HCT116 (cell line): ENCODE measurements at regions not wholly inside any gene's neighbourhood (a gene's known extent, or its start where the extent isn't known, plus 50 kb on each side); places are given as distances from the start of the nearest gene placed in this dataset.

Experiments
- ATAC-seq: fragments of 200-7000 bp; cut with Tn5 transposase; 2 replicates; pipeline ENCODE4 v1.9.1; 2020; ENCODE audit warnings: mild to moderate bottlenecking, moderate library complexity
- BruUV-seq: library from RNA; stranded (reverse); fragments of 400-500 nt; replicated peaks from 2 replicates; lab custom pipeline; 2021; lab: Mats Ljungman, UMichigan
- CTCF ChIA-PET: fragments of 300-600 bp; sonication (Branson Sonifier 250); formaldehyde crosslinking; loops from one replicate; lab custom pipeline; 2021; ENCODE audit warnings: antibody characterized with exemption; lab: Charles Lee
- POLR2A ChIA-PET: fragments of 300-600, 350-600 bp; sonication (Branson Sonifier 250); formaldehyde crosslinking; loops from one replicate; lab custom pipeline; 2021; ENCODE audit warnings: antibody characterized with exemption; lab: Charles Lee
- RAD21 ChIA-PET, 2 experiments: fragments of 300-600 bp; sonication (Branson Sonifier 250); formaldehyde crosslinking; loops; one replicate each; lab custom pipeline; 2023; ENCODE audit warnings: low total read pairs in 2 of 2; ENCODE audit not compliant: uncharacterized antibody in 2 of 2, unreplicated experiment in 2 of 2, low non-redundant PET in 1 of 2; lab: Charles Lee
- DNase-seq: peaks from one replicate; pipeline ENCODE4 v3.0.0-alpha.2; 2010; ENCODE audit warnings: low read depth, low spot score
- H2AFZ ChIP-seq: fragments of 200-600 bp; shearing (Covaris generic), sonication (generic); 2 replicates; pipeline ENCODE4 v1.6.1; 2017; ENCODE audit warnings: low read depth, mixed run types, mixed read lengths, antibody characterized with exemption, low read length; ENCODE audit not compliant: poor library complexity, severe bottlenecking
- H3K27ac ChIP-seq: 2 replicates; pipeline ENCODE4 v1.5.1; 2012; ENCODE audit warnings: low read depth, low read length
- H3K27me3 ChIP-seq: fragments of 200-600 bp; sonication (generic); 2 replicates; pipeline ENCODE4 v1.6.1; 2016; ENCODE audit warnings: mixed run types, low read length, mixed read lengths; ENCODE audit not compliant: insufficient read depth
- H3K36me3 ChIP-seq, 2 experiments: fragments of 200-500 bp in 1 of 2; fragments of 200-600 bp in 1 of 2; sonication (Bioruptor generic) in 1 of 2; sonication (generic) in 1 of 2; 2 replicates each; pipeline versions ENCODE4 v1.5.1 to v1.6.1; 2014 to 2016; ENCODE audit warnings: low read length in 2 of 2, inconsistent platforms in 1 of 2, mixed read lengths in 1 of 2, mixed run types in 1 of 2; ENCODE audit not compliant: insufficient read depth in 2 of 2, control insufficient read depth in 1 of 2
- H3K4me1 ChIP-seq, 2 experiments: fragments of 200-600 bp in 1 of 2; sonication (generic) in 1 of 2; 2 replicates each; pipeline versions ENCODE4 v1.5.1 to v1.6.1; 2012 to 2017; ENCODE audit warnings: low read length in 2 of 2, inconsistent platforms in 1 of 2, mild to moderate bottlenecking in 1 of 2, mixed read lengths in 1 of 2, mixed run types in 1 of 2, moderate library complexity in 1 of 2; ENCODE audit not compliant: insufficient read depth in 2 of 2, control insufficient read depth in 1 of 2
- H3K4me2 ChIP-seq: fragments of 200-600 bp; sonication (generic); 2 replicates; pipeline ENCODE4 v1.6.1; 2017; ENCODE audit warnings: mixed run types, low read length, mixed read lengths
- H3K4me3 ChIP-seq, 2 experiments: fragments of 200-600 bp in 1 of 2; sonication (generic) in 1 of 2; replicated peaks in 1 of 2; 2 replicates each; pipeline ENCODE4 v1.5.1; 2011 to 2016; ENCODE audit warnings: low read length in 2 of 2, control low read depth in 1 of 2, low read depth in 1 of 2, mild to moderate bottlenecking in 1 of 2, mixed read lengths in 1 of 2, mixed run types in 1 of 2
- H3K79me2 ChIP-seq: fragments of 200-600 bp; sonication (generic); 2 replicates; pipeline ENCODE4 v1.6.1; 2017; ENCODE audit warnings: mild to moderate bottlenecking, mixed run types, low read length, moderate library complexity, mixed read lengths; ENCODE audit not compliant: insufficient read depth
- H3K9ac ChIP-seq: fragments of 200-600 bp; sonication (generic); 2 replicates; pipeline ENCODE4 v1.6.1; 2016; ENCODE audit warnings: low read length, mixed read lengths
- H3K9me2 ChIP-seq: fragments of 200-600 bp; sonication (generic), shearing (Covaris generic); 2 replicates; pipeline ENCODE4 v1.6.1; 2017; ENCODE audit warnings: mixed run types, mild to moderate bottlenecking, moderate library complexity; ENCODE audit not compliant: insufficient read depth
- H3K9me3 ChIP-seq, 2 experiments: fragments of 200-500 bp in 1 of 2; fragments of 200-600 bp in 1 of 2; sonication (Bioruptor generic) in 1 of 2; sonication (generic) in 1 of 2; 2 replicates each; pipeline ENCODE4 v1.6.1; 2014 to 2017; ENCODE audit warnings: low read length in 2 of 2, mixed read lengths in 2 of 2, inconsistent platforms in 1 of 2, low read depth in 1 of 2, mild to moderate bottlenecking in 1 of 2, mixed run types in 1 of 2, moderate library complexity in 1 of 2; ENCODE audit not compliant: control insufficient read depth in 1 of 2, insufficient read depth in 1 of 2
- H4K20me1 ChIP-seq: fragments of 200-600 bp; sonication (generic), shearing (Covaris generic); 2 replicates; pipeline ENCODE4 v1.6.1; 2017; ENCODE audit warnings: mixed run types, mild to moderate bottlenecking, moderate library complexity; ENCODE audit not compliant: insufficient read depth
- CEBPB ChIP-seq: IDR thresholded peaks from 2 replicates; pipeline ENCODE4 v1.6.1; 2012; ENCODE audit warnings: low read depth
- ELF1 ChIP-seq: IDR thresholded peaks from 2 replicates; pipeline ENCODE4 v1.6.1; 2012; ENCODE audit warnings: low read depth, borderline replicate concordance
- EZH2phosphoT487 ChIP-seq: fragments of 200-600 bp; IDR thresholded peaks from 2 replicates; pipeline ENCODE4 v1.6.1; 2018; ENCODE audit warnings: antibody characterized with exemption, borderline replicate concordance
- FOSL1 ChIP-seq: IDR thresholded peaks from 2 replicates; pipeline ENCODE4 v1.6.1; 2012; ENCODE audit warnings: low read depth
- JUND ChIP-seq: IDR thresholded peaks from 2 replicates; pipeline ENCODE4 v1.6.1; 2012
- POLR2A ChIP-seq: IDR thresholded peaks from 2 replicates; pipeline ENCODE4 v1.7.0; 2011; ENCODE audit warnings: borderline replicate concordance; ENCODE audit not compliant: insufficient read depth, insufficient read length; ENCODE audit errors: extremely low read depth
- SP1 ChIP-seq: IDR thresholded peaks from 2 replicates; pipeline ENCODE4 v1.6.1; 2012; ENCODE audit warnings: low read depth
- TCF7L2 ChIP-seq: IDR thresholded peaks from 2 replicates; pipeline ENCODE4 v1.7.0; 2011; ENCODE audit warnings: borderline replicate concordance, inconsistent platforms; ENCODE audit not compliant: insufficient read depth, insufficient read length; ENCODE audit errors: extremely low read depth
- ZFX ChIP-seq: fragments of 450-650 bp; IDR thresholded peaks from 2 replicates; pipeline ENCODE4 v1.6.1; 2017
- ZNF274 ChIP-seq: fragments of 200-500 bp; sonication (Bioruptor generic); IDR thresholded peaks from 2 replicates; pipeline ENCODE4 v1.6.1; 2014; ENCODE audit warnings: mild to moderate bottlenecking, low read depth, low read length, inconsistent platforms
- intact Hi-C: fragments of 100-400 bp; cut with micrococcal nuclease; formaldehyde crosslinking; loops from 2 replicates; pipeline ENCODE4 v1.10.0; 2022
- TF ChIP-seq, protein P1 (sequence below): IDR thresholded peaks from 2 replicates; pipeline ENCODE4 v1.6.1; 2012
- TF ChIP-seq, protein P2 (sequence below): IDR thresholded peaks from 2 replicates; pipeline ENCODE4 v1.6.1; 2012
- TF ChIP-seq, protein P3 (sequence below), 3 experiments: fragments of 200-600 bp in 1 of 3; sonication (generic) in 1 of 3; IDR thresholded peaks in 2 of 3; conservative IDR thresholded peaks in 1 of 3; 2 replicates each; pipeline ENCODE4 v1.5.1; 2012 to 2017; ENCODE audit warnings: low read depth in 2 of 3, low read length in 2 of 3, antibody characterized with exemption in 1 of 3, borderline replicate concordance in 1 of 3, control low read depth in 1 of 3, mild to moderate bottlenecking in 1 of 3, mixed read lengths in 1 of 3, mixed run types in 1 of 3, moderate library complexity in 1 of 3; ENCODE audit not compliant: insufficient read depth in 1 of 3
- TF ChIP-seq, protein P4 (sequence below): IDR thresholded peaks from 2 replicates; pipeline ENCODE4 v1.6.1; 2012; ENCODE audit warnings: low read depth

DNA sequence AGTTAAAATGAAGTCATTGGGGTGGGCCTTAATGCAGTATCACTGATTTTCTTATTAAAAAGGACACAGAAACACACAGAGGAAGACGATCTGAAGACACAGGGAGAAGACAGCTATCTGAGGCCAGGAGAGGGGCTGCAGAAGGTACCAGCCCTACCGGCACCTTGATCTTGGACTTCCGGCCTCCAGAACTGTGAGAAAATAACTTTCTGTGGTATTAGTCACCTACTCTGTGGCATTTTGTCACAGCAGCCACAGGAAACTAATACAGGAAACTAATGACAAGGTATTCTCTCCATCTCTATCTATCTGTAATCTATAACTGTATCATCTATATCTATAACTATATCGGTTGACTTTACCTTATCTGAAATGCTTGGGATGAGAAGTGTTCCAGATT is 1149.5 kb downstream of the BCL11B start:
- Histone ChIP-seq H3K4me3 (no peak overlapping the region), H3K36me3 (no peaks in the 10 kb centered on the region), H3K79me2 (no peaks in the 10 kb centered on the region), H2AFZ (no peak overlapping the region), H3K27ac (no peak overlapping the region), H3K9me3 (no peaks in the 10 kb centered on the region; a peak in 2 of 4 replicates), H3K27me3 (no peaks in the 10 kb centered on the region), H3K4me2 (no peak overlapping the region), H3K9ac (no peak overlapping the region), H4K20me1 (no peaks in the 10 kb centered on the region), H3K4me1 (no peaks in the 10 kb centered on the region), H3K9me2 (no peaks in the 10 kb centered on the region)
- ChIA-PET POLR2A (no interaction called here), CTCF (no interaction called here), RAD21 (no interaction called here)
- BruUV-seq: no TSS peak
- intact Hi-C loops: no loop called here
- ATAC-seq: no peak
- TF ChIP-seq FOSL1 (no peak), JUND (no peak), EZH2phosphoT487 (no peak), POLR2A (no peak), CEBPB (no peak), ZFX (no peak), ZNF274 (no peak), ELF1 (no peak), SP1 (no peak), TCF7L2 (no peak)
- TF ChIP-seq, protein P1, sequence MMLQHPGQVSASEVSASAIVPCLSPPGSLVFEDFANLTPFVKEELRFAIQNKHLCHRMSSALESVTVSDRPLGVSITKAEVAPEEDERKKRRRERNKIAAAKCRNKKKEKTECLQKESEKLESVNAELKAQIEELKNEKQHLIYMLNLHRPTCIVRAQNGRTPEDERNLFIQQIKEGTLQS: no peak
- TF ChIP-seq, protein P2, sequence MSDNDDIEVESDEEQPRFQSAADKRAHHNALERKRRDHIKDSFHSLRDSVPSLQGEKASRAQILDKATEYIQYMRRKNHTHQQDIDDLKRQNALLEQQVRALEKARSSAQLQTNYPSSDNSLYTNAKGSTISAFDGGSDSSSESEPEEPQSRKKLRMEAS: no peak
- TF ChIP-seq, protein P3, sequence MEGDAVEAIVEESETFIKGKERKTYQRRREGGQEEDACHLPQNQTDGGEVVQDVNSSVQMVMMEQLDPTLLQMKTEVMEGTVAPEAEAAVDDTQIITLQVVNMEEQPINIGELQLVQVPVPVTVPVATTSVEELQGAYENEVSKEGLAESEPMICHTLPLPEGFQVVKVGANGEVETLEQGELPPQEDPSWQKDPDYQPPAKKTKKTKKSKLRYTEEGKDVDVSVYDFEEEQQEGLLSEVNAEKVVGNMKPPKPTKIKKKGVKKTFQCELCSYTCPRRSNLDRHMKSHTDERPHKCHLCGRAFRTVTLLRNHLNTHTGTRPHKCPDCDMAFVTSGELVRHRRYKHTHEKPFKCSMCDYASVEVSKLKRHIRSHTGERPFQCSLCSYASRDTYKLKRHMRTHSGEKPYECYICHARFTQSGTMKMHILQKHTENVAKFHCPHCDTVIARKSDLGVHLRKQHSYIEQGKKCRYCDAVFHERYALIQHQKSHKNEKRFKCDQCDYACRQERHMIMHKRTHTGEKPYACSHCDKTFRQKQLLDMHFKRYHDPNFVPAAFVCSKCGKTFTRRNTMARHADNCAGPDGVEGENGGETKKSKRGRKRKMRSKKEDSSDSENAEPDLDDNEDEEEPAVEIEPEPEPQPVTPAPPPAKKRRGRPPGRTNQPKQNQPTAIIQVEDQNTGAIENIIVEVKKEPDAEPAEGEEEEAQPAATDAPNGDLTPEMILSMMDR (IDR thresholded peaks at IDR 0.05 in 2 of 3, conservative IDR thresholded peaks at IDR 0.05 in 1 of 3; ENCODE audit: borderline replicate concordance in 1 of 3, insufficient read depth in 1 of 3, low read depth in 2 of 3, low read length in 2 of 3): no peak
- TF ChIP-seq, protein P4, sequence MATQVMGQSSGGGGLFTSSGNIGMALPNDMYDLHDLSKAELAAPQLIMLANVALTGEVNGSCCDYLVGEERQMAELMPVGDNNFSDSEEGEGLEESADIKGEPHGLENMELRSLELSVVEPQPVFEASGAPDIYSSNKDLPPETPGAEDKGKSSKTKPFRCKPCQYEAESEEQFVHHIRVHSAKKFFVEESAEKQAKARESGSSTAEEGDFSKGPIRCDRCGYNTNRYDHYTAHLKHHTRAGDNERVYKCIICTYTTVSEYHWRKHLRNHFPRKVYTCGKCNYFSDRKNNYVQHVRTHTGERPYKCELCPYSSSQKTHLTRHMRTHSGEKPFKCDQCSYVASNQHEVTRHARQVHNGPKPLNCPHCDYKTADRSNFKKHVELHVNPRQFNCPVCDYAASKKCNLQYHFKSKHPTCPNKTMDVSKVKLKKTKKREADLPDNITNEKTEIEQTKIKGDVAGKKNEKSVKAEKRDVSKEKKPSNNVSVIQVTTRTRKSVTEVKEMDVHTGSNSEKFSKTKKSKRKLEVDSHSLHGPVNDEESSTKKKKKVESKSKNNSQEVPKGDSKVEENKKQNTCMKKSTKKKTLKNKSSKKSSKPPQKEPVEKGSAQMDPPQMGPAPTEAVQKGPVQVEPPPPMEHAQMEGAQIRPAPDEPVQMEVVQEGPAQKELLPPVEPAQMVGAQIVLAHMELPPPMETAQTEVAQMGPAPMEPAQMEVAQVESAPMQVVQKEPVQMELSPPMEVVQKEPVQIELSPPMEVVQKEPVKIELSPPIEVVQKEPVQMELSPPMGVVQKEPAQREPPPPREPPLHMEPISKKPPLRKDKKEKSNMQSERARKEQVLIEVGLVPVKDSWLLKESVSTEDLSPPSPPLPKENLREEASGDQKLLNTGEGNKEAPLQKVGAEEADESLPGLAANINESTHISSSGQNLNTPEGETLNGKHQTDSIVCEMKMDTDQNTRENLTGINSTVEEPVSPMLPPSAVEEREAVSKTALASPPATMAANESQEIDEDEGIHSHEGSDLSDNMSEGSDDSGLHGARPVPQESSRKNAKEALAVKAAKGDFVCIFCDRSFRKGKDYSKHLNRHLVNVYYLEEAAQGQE: no peak
- no peak for DNase-seq
